GM21737 (cell line): ENCODE measurements at regions not wholly inside any gene's neighbourhood (a gene's known extent, or its start where the extent isn't known, plus 50 kb on each side); places are given as distances from the start of the nearest gene placed in this dataset.
"Not testable (repeated sequence)": the region's sequence is repeated elsewhere in the genome, so short reads cannot be mapped to it uniquely, and the experiment has no call there.

ENCODE experiments used
- ATAC-seq: cut with Tn5 transposase; IDR thresholded peaks from one replicate; pipeline ENCODE4 v1.9.1; 2021; ENCODE audit warnings: mild to moderate bottlenecking, moderate library complexity; ENCODE audit not compliant: unreplicated experiment

GRCh38 chr4:177796841-177797240 lies 354.6 kb upstream of the AGA start:
- no peak for ATAC-seq

- no peak for ATAC-seq
These were observed 355.9 kb upstream of the AGA start for GRCh38 chr4:177798161-177798560.

- no peak for ATAC-seq
These were observed 359.9 kb upstream of the AGA start for GRCh38 chr4:177802162-177802561.

GRCh38 chr4:177802661-177803060 lies 360.4 kb upstream of the AGA start:
- ATAC-seq: no peak

- no peak for ATAC-seq
These were observed 360.9 kb upstream of the AGA start for GRCh38 chr4:177803151-177803550.

GRCh38 chr4:177809791-177810190 lies 367.6 kb upstream of the AGA start:
- ATAC-seq: no peak

GRCh38 chr4:177810220-177810619 lies 368.0 kb upstream of the AGA start:
- no peak for ATAC-seq

GRCh38 chr4:177818392-177818791 lies 376.2 kb upstream of the AGA start:
- ATAC-seq: not testable (repeated sequence)

- ATAC-seq: no peak
These were observed 384.7 kb upstream of the AGA start for GRCh38 chr4:177826973-177827372.

- ATAC-seq: no peak
These were observed 399.0 kb upstream of the AGA start for GRCh38 chr4:177841258-177841657.

GRCh38 chr4:177853229-177853628 lies 411.0 kb upstream of the AGA start:
- ATAC-seq: no peak

GRCh38 chr4:177855507-177856197 lies 413.4 kb upstream of the AGA start:
- no peak for ATAC-seq

- ATAC-seq: no peak
These were observed 417.9 kb upstream of the AGA start for GRCh38 chr4:177860171-177860570.

GRCh38 chr4:177861551-177862094 lies 419.4 kb upstream of the AGA start:
- ATAC-seq: no peak

- no peak for ATAC-seq
These were observed 420.4 kb upstream of the AGA start for GRCh38 chr4:177862541-177863176.

- ATAC-seq: no peak
These were observed 437.6 kb upstream of the AGA start for GRCh38 chr4:177879851-177880250.

- ATAC-seq: no peak
These were observed 452.9 kb upstream of the AGA start for GRCh38 chr4:177895136-177895535.

GRCh38 chr4:177901786-177902185 lies 459.5 kb upstream of the AGA start:
- no peak for ATAC-seq

- ATAC-seq: no peak
These were observed 460.1 kb upstream of the AGA start for GRCh38 chr4:177902386-177902785.

GRCh38 chr4:177907736-177908424 lies 465.6 kb upstream of the AGA start:
- no peak for ATAC-seq

GRCh38 chr4:177921715-177922114 lies 479.5 kb upstream of the AGA start:
- ATAC-seq: no peak

- ATAC-seq: no peak
These were observed 481.7 kb upstream of the AGA start for GRCh38 chr4:177923888-177924287.
